Uterus (tissue), 3 donors: ENCODE measurements at regions not wholly inside any gene's neighbourhood (a gene's known extent, or its start where the extent isn't known, plus 50 kb on each side); places are given as distances from the start of the nearest gene placed in this dataset.

Experiments used
- DNase-seq, 2 donors: peaks; one replicate each; pipeline ENCODE4 v3.0.0-alpha.2; 2019 to 2020
- H3K27ac ChIP-seq, 2 donors: fragments of 200-600 bp; sonication (generic); 1 replicate in 1 of 2; 2 replicates in 1 of 2; pipeline ENCODE4 v1.5.1; 2016 to 2018
- H3K27me3 ChIP-seq, 2 donors: fragments of 200-600 bp; sonication (generic); one replicate each; pipeline ENCODE4 v1.5.1; 2018 to 2019; ENCODE audit warnings: control low read depth in 1 of 2
- H3K36me3 ChIP-seq, 2 donors: fragments of 200-600 bp; sonication (generic); one replicate each; pipeline ENCODE4 v1.5.1; 2019; ENCODE audit warnings: control low read depth in 1 of 2
- H3K4me1 ChIP-seq, 2 donors: fragments of 200-600 bp; sonication (generic); one replicate each; pipeline ENCODE4 v1.5.1; 2018 to 2019; ENCODE audit warnings: control low read depth in 1 of 2
- H3K4me3 ChIP-seq, 2 donors: fragments of 200-600 bp; sonication (generic); 1 replicate in 1 of 2; 2 replicates in 1 of 2; pipeline ENCODE4 v1.5.1; 2018 to 2019; ENCODE audit warnings: mild to moderate bottlenecking in 1 of 2
- H3K9me3 ChIP-seq, 2 donors: fragments of 200-600 bp; sonication (generic); one replicate each; pipeline ENCODE4 v1.5.1; 2019; ENCODE audit warnings: control low read depth in 1 of 2
- CTCF ChIP-seq, 4 experiments: fragments of 200-600 bp in 2 of 4; fragments of 450-650 bp in 2 of 4; sonication (generic) in 2 of 4; IDR thresholded peaks; one replicate each; pipeline ENCODE4 v1.5.1; 2016 to 2019; ENCODE audit warnings: antibody characterized with exemption in 4 of 4, mild to moderate bottlenecking in 2 of 4, moderate library complexity in 1 of 4
- POLR2A ChIP-seq, 2 donors: fragments of 450-650 bp; IDR thresholded peaks; one replicate each; pipeline ENCODE4 v1.6.1; 2016; ENCODE audit warnings: antibody characterized with exemption in 2 of 2, mild to moderate bottlenecking in 1 of 2, moderate library complexity in 1 of 2
- intact Hi-C: fragments of 100-400 bp; cut with DNase I; formaldehyde crosslinking; loops from one replicate; pipeline ENCODE4 v1.15.1; 2023; ENCODE audit warnings: low total_unique reads
- donor health status: DM: yes; HTN: yes; CAD: no.

GRCh38 chr3:164620423-164620822, 457.9 kb downstream of the SI start:
- H3K27ac ChIP-seq: no peak overlapping the region
- TF ChIP-seq POLR2A (IDR thresholded peaks at IDR 0.05) (no peak), CTCF (IDR thresholded peaks at IDR 0.05) (no peak)
- intact Hi-C loops: no loop called here
- peaks cover 0 to 3% of the 10 kb centered on the region in 2 donors for H3K36me3 ChIP-seq
- no peaks in the 10 kb centered on the region for H3K27me3 ChIP-seq
- H3K9me3 ChIP-seq: no peaks in the 10 kb centered on the region
- no peak overlapping the region for H3K4me3 ChIP-seq
- no peaks in the 10 kb centered on the region for H3K4me1 ChIP-seq
- no peak for DNase-seq

GRCh38 chr3:164612751-164613150, 465.5 kb downstream of the SI start:
- Histone ChIP-seq H3K27me3 (no peaks in the 10 kb centered on the region), H3K4me3 (no peak overlapping the region), H3K9me3 (no peaks in the 10 kb centered on the region), H3K36me3 (no peaks in the 10 kb centered on the region), H3K27ac (no peak overlapping the region), H3K4me1 (no peaks in the 10 kb centered on the region)
- no peak for DNase-seq
- intact Hi-C loops: no loop called here
- no peak for TF ChIP-seq POLR2A (IDR thresholded peaks at IDR 0.05)
- no peak for TF ChIP-seq CTCF (IDR thresholded peaks at IDR 0.05)

- TF ChIP-seq POLR2A (IDR thresholded peaks at IDR 0.05) (no peak), CTCF (IDR thresholded peaks at IDR 0.05) (no peak)
These were observed 469.6 kb downstream of the SI start for GRCh38 chr3:164608554-164609276.

GRCh38 chr3:164604687-164605086, 473.6 kb downstream of the SI start:
- TF ChIP-seq POLR2A (IDR thresholded peaks at IDR 0.05) (no peak), CTCF (IDR thresholded peaks at IDR 0.05) (no peak)
- H3K4me3 ChIP-seq: no peak overlapping the region
- no peak for DNase-seq
- intact Hi-C loops: no loop called here
- no peaks in the 10 kb centered on the region for H3K4me1 ChIP-seq
- H3K27ac ChIP-seq: no peak overlapping the region
- H3K36me3 ChIP-seq: no peaks in the 10 kb centered on the region
- H3K27me3 ChIP-seq: no peaks in the 10 kb centered on the region
- H3K9me3 ChIP-seq: no peaks in the 10 kb centered on the region

More at GRCh38 chr3:164608554-164609276, 469.6 kb downstream of the SI start:
- DNase-seq: no peak
- no peaks in the 10 kb centered on the region for H3K4me1 ChIP-seq
- no peaks in the 10 kb centered on the region for H3K27me3 ChIP-seq
- intact Hi-C loops: no loop called here
- no peaks in the 10 kb centered on the region for H3K36me3 ChIP-seq
- no peaks in the 10 kb centered on the region for H3K9me3 ChIP-seq
- H3K4me3 ChIP-seq: no peak overlapping the region
- H3K27ac ChIP-seq: no peak overlapping the region

GRCh38 chr3:164577667-164578210, 500.6 kb downstream of the SI start:
- Histone ChIP-seq H3K27ac (no peak overlapping the region), H3K4me1 (no peaks in the 10 kb centered on the region), H3K36me3 (peaks cover 0 to 3% of the 10 kb centered on the region in 2 donors), H3K4me3 (no peak overlapping the region), H3K9me3 (no peaks in the 10 kb centered on the region), H3K27me3 (no peaks in the 10 kb centered on the region)
- intact Hi-C loops: no loop called here
- DNase-seq: no peak
- TF ChIP-seq CTCF (IDR thresholded peaks at IDR 0.05): no peak
- TF ChIP-seq POLR2A (IDR thresholded peaks at IDR 0.05): no peak
